Mesothelial cell of epicardium (in vitro differentiated cells): ENCODE measurements at regions not wholly inside any gene's neighbourhood (a gene's known extent, or its start where the extent isn't known, plus 50 kb on each side); places are given as distances from the start of the nearest gene placed in this dataset.

Experiments
- DNase-seq, 2 experiments: peaks; one replicate each; pipeline ENCODE4 v3.0.0; 2021; ENCODE audit warnings: low spot score in 2 of 2; ENCODE audit not compliant: unreplicated experiment in 2 of 2
- H3K27ac Mint-ChIP-seq: 2 replicates; pipeline ENCODE4 v1.8.0; 2021; ENCODE audit warnings: mixed read lengths
- H3K27me3 Mint-ChIP-seq: 2 replicates; pipeline ENCODE4 v1.8.0; 2021; ENCODE audit warnings: low read depth, mixed read lengths
- H3K36me3 Mint-ChIP-seq: 2 replicates; pipeline ENCODE4 v1.8.0; 2021; ENCODE audit warnings: mixed read lengths
- H3K4me1 Mint-ChIP-seq: 2 replicates; pipeline ENCODE4 v1.8.0; 2021; ENCODE audit warnings: mixed read lengths
- H3K4me3 Mint-ChIP-seq: 2 replicates; pipeline ENCODE4 v1.8.0; 2021; ENCODE audit warnings: mild to moderate bottlenecking, moderate library complexity, mixed read lengths
- H3K9me3 Mint-ChIP-seq: 2 replicates; pipeline ENCODE4 v1.8.0; 2021; ENCODE audit warnings: mixed read lengths
- CTCF ChIP-seq: fragments of 200-600 bp; sonication (generic); IDR thresholded peaks from one replicate; pipeline ENCODE4 v1.5.0; 2021; ENCODE audit warnings: antibody characterized with exemption; ENCODE audit not compliant: unreplicated experiment

- peaks cover 4% of the 10 kb centered on the region for H3K36me3 Mint-ChIP-seq
- no peak for DNase-seq
- H3K9me3 Mint-ChIP-seq = peaks cover 32% of the 10 kb centered on the region
- no peak overlapping the region for H3K4me3 Mint-ChIP-seq
- H3K4me1 Mint-ChIP-seq = no peaks in the 10 kb centered on the region
- H3K27me3 Mint-ChIP-seq = peaks cover 2% of the 10 kb centered on the region
- no peak overlapping the region for H3K27ac Mint-ChIP-seq
- TF ChIP-seq CTCF = no peak
Observed at GRCh38 chr15:37550360-37551024, 383.9 kb upstream of the TMCO5A start.

- no peak overlapping the region for H3K27ac Mint-ChIP-seq
- no peaks in the 10 kb centered on the region for H3K4me1 Mint-ChIP-seq
- H3K4me3 Mint-ChIP-seq = no peak overlapping the region
- no peaks in the 10 kb centered on the region for H3K36me3 Mint-ChIP-seq
- no peak for DNase-seq
- H3K27me3 Mint-ChIP-seq = no peaks in the 10 kb centered on the region
- TF ChIP-seq CTCF = no peak
- H3K9me3 Mint-ChIP-seq = peaks cover 4% of the 10 kb centered on the region
Observed at GRCh38 chr15:37572401-37572800, 362.0 kb upstream of the TMCO5A start.

- no peak overlapping the region for H3K4me3 Mint-ChIP-seq
- H3K36me3 Mint-ChIP-seq = no peaks in the 10 kb centered on the region
- no peak overlapping the region for H3K27ac Mint-ChIP-seq
- H3K9me3 Mint-ChIP-seq = no peaks in the 10 kb centered on the region
- no peaks in the 10 kb centered on the region for H3K4me1 Mint-ChIP-seq
- DNase-seq = no peak
- TF ChIP-seq CTCF = no peak
- no peaks in the 10 kb centered on the region for H3K27me3 Mint-ChIP-seq
Observed at GRCh38 chr15:37574985-37575384, 359.5 kb upstream of the TMCO5A start.

DNA sequence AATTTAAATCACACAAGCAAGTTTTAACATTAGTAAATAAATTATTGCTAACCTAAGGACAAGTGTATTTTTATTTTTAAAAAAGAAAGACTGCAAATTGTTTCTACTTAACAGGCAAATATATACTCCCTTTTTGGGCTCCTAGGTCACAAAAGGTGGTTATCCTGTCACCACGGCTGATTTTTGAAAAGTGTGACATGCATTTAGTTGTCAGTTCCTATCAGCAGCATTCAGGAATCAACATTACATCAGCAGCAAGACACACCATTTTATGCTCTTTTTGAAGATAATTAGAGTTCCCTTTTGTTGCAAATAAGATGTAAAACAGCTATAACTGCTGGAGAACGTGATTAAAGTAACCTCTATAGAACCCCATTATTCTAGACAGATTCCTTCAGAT lies 357.5 kb upstream of the TMCO5A start:
- Mint-ChIP-seq H3K36me3 (no peaks in the 10 kb centered on the region), H3K4me3 (no peak overlapping the region), H3K4me1 (no peaks in the 10 kb centered on the region), H3K27ac (no peak overlapping the region), H3K9me3 (peaks cover 7% of the 10 kb centered on the region), H3K27me3 (no peaks in the 10 kb centered on the region)
- no peak for DNase-seq
- no peak for TF ChIP-seq CTCF

DNA sequence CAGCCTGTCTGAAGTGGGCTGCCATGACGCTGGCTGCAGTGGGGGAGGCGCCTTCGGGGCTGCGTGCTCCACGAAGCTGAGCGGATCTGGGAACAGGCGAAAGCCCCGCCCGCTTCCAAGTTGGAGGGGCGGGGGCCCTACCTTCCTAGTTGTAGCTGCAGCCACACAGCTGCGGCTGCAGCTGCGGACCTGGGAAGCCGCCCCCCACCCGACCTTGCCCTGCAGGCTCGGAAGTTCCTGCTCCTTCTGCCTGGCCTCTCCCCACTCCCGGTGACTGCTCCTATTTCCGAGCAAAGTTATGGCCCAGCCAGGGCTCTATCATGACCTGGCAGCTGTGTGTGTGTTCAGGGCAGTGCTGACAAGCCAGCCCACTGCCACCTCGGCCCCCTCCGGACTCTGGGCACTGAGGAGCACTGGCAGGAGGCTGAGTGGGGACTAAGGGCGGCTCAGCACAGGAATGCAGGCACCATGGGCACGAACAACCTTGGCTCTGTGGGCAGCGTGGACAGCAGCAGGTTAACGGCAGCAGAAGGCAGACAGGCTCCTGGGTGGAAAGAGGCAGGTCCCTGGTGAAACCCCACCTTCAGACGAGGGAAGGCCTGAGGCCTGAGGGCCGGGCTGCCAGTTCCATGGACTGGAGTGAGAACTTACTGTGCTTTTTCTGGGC lies 352.4 kb upstream of the TMCO5A start:
- Mint-ChIP-seq H3K27me3 (no peaks in the 10 kb centered on the region), H3K9me3 (peaks cover 23% of the 10 kb centered on the region), H3K4me3 (no peak overlapping the region), H3K4me1 (peaks cover 2% of the 10 kb centered on the region), H3K27ac (no peak overlapping the region), H3K36me3 (peaks cover 2% of the 10 kb centered on the region)
- no peak for DNase-seq
- no peak for TF ChIP-seq CTCF
